ENCODE measurements at regions not wholly inside any gene's neighbourhood (a gene's known extent, or its start where the extent isn't known, plus 50 kb on each side); places are given as distances from the start of the nearest gene placed in this dataset.

DNA sequence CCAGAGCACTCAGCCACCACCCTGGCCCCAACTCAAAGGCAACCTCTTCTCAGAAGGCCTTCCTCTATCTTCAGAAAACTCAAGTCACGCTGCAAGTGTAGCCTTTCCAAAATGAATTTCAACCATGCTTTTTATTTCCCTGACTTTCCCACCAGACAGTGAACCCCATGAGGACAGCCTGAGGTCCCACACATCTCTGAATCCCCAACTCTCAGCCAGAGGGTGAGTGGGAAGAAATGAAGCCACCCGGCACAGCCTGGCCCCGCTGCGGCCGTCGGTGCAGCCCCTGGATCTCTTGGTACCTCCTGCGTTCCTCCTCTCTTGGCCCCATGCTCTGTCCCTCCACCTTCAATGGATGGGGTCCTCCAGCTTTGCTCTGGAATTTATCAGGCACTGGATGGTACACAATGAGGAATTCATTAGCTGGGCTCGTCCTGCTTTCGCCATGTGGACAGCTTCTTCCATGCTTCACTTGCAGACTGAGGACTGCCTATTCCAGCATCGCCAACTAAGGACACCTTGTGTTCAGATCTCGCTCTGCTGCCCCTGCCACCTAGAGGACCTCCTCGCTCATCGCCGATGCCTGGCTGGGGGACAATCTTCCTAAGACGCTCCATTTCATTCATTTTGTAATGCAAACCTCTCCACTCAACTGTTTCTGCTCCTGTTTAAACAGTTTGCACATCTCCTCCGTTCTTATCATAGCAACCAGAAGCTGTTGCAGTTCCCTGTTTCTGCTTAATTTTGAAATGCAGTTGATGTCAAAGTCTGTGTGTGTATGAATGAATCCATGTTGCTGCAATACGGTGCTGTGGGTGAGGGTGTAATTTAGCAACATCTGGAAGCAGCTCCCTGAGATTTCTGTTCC is 672.1 kb downstream of the TBC1D22A start:
- TF ChIP-seq EZH2 (IDR thresholded peaks at IDR 0.05; ENCODE audit: insufficient read depth, poor library complexity, severe bottlenecking) (no peak), EZH2phosphoT487 (IDR thresholded peaks at IDR 0.05; ENCODE audit: insufficient read depth, low read depth) (no peak)
